Stomach smooth muscle (tissue), 2 donors: ENCODE measurements at regions not wholly inside any gene's neighbourhood (a gene's known extent, or its start where the extent isn't known, plus 50 kb on each side); places are given as distances from the start of the nearest gene placed in this dataset.

Experiments used
- H3K27ac ChIP-seq: one replicate; pipeline ENCODE4 v1.7.0; 2013; ENCODE audit warnings: mild to moderate bottlenecking, low read length, inconsistent platforms
- H3K27me3 ChIP-seq, 2 donors: one replicate each; pipeline ENCODE4 v1.7.0; 2013; ENCODE audit warnings: low read length in 2 of 2; ENCODE audit not compliant: insufficient read depth in 2 of 2, control insufficient read depth in 1 of 2
- H3K36me3 ChIP-seq, 2 donors: one replicate each; pipeline ENCODE4 v1.7.0; 2013; ENCODE audit warnings: low read length in 2 of 2; ENCODE audit not compliant: control insufficient read depth in 2 of 2, insufficient read depth in 2 of 2
- H3K4me1 ChIP-seq: one replicate; pipeline ENCODE4 v1.7.0; 2013; ENCODE audit warnings: low read length; ENCODE audit not compliant: control insufficient read depth, insufficient read depth
- H3K4me3 ChIP-seq, 2 donors: one replicate each; pipeline ENCODE4 v1.7.0; 2013; ENCODE audit warnings: low read length in 2 of 2
- H3K9ac ChIP-seq, 2 donors: one replicate each; pipeline ENCODE4 v1.7.0; 2013; ENCODE audit warnings: low read length in 2 of 2, mild to moderate bottlenecking in 1 of 2
- H3K9me3 ChIP-seq, 2 donors: one replicate each; pipeline ENCODE4 v1.7.0; 2013; ENCODE audit warnings: low read length in 2 of 2; ENCODE audit not compliant: control insufficient read depth in 2 of 2
- donor health status: healthy.
- donor health status: Pancreatic carcinoma.

GRCh38 chr5:158465086-158465972 lies 606.4 kb upstream of the CLINT1 start:
- H3K4me3 ChIP-seq: no peak overlapping the region
- no peak overlapping the region for H3K9ac ChIP-seq
- H3K9me3 ChIP-seq: peaks cover 0 to 2% of the 10 kb centered on the region in 2 donors
- H3K4me1 ChIP-seq: peaks cover 7% of the 10 kb centered on the region
- no peak overlapping the region for H3K27ac ChIP-seq
- H3K36me3 ChIP-seq: no peaks in the 10 kb centered on the region
- H3K27me3 ChIP-seq: no peaks in the 10 kb centered on the region

GRCh38 chr5:158464383-158464782 lies 605.4 kb upstream of the CLINT1 start:
- no peaks in the 10 kb centered on the region for H3K27me3 ChIP-seq

DNA sequence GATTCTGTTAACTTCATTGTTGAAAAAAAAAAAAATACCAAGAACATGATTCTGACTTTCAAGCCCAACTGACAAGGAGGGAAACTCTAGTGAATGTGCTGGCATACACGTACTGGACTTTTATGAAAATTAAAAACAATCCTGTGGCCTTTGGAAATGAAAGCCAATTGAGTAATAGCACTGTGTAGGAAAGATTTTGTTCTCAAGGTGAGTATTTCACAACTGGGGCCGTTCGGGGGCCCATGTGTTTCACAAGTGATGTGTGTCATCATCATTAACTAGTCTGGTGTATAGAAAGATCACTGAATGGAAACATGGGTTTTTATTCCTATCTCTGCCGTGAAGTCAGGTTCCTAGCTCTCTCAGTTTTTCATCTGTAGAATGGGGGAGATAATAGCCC lies 605.0 kb upstream of the CLINT1 start:
- H3K36me3 ChIP-seq: no peaks in the 10 kb centered on the region
- H3K4me1 ChIP-seq: peaks cover 7% of the 10 kb centered on the region
- H3K27ac ChIP-seq: no peak overlapping the region
- no peaks in the 10 kb centered on the region for H3K27me3 ChIP-seq
- no peaks in the 10 kb centered on the region for H3K9me3 ChIP-seq
- no peak overlapping the region for H3K9ac ChIP-seq
- H3K4me3 ChIP-seq: no peak overlapping the region

More at GRCh38 chr5:158464383-158464782, 605.4 kb upstream of the CLINT1 start:
- H3K9me3 ChIP-seq: peaks cover 0 to 2% of the 10 kb centered on the region in 2 donors
- H3K4me3 ChIP-seq: no peak overlapping the region
- no peaks in the 10 kb centered on the region for H3K36me3 ChIP-seq
- no peak overlapping the region for H3K9ac ChIP-seq
- no peak overlapping the region for H3K27ac ChIP-seq
- peaks cover 7% of the 10 kb centered on the region for H3K4me1 ChIP-seq

DNA sequence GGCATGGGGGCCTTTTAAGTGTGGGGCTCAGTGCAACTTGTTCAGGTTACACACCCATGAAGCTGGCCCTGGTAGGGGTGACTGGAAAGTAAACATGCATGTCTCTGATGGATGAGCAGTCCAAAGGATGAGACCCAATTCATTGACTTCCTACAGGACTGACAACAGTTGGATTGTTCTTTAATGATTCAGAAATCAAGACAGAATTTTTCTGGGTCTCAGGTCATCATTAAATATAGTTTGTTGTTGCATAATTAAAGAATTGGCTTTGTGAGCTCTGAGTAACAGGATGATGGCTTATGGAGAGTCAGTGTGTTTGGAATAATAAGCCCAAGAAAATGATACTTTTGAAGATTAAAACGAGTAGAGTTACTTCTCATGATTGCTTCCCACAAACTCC lies 604.2 kb upstream of the CLINT1 start:
- H3K4me1 ChIP-seq: peaks cover 7% of the 10 kb centered on the region
- no peaks in the 10 kb centered on the region for H3K27me3 ChIP-seq
- no peaks in the 10 kb centered on the region for H3K9me3 ChIP-seq
- H3K9ac ChIP-seq: no peak overlapping the region
- H3K36me3 ChIP-seq: no peaks in the 10 kb centered on the region
- H3K4me3 ChIP-seq: no peak overlapping the region
- H3K27ac ChIP-seq: no peak overlapping the region

DNA sequence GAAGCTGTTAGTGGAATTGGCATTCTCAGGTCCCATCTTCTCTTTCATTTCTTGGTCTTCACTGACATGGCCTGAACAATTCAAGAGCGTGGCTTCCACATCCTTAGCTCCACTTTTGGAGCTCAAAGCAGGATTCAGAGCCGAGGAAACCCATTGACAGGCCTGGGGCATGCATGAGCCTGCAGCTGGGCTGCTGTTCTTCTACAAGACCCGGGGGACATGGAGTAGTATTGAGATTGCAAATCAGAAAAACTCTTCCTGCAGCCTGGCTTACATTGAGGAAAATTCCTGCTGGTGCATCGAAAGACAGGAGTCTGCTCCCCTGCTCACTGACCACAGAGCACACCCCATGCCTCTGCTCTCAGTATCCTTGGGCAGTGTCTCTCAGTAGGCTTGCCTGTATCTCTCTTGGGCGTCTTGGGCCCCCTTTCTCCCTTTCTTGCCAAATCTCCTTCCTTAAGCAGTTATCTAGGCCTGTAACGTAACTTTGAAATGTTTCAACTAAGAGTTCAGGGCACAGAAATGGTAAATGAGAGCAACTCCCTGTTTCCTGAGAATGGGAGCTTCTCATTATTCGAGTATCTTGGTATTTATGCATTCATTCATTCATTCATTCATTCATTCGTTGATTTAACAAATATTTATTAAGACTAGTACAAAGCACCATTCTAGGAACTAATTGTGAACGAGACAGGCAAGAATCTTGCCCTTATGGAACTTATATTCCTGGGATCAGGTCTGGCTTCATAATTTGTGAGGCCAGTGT lies 603.6 kb upstream of the CLINT1 start:
- Histone ChIP-seq H3K4me1 (peaks cover 7% of the 10 kb centered on the region), H3K27ac (no peak overlapping the region), H3K4me3 (no peak overlapping the region), H3K27me3 (no peaks in the 10 kb centered on the region), H3K9me3 (no peaks in the 10 kb centered on the region), H3K36me3 (no peaks in the 10 kb centered on the region), H3K9ac (no peak overlapping the region)

DNA sequence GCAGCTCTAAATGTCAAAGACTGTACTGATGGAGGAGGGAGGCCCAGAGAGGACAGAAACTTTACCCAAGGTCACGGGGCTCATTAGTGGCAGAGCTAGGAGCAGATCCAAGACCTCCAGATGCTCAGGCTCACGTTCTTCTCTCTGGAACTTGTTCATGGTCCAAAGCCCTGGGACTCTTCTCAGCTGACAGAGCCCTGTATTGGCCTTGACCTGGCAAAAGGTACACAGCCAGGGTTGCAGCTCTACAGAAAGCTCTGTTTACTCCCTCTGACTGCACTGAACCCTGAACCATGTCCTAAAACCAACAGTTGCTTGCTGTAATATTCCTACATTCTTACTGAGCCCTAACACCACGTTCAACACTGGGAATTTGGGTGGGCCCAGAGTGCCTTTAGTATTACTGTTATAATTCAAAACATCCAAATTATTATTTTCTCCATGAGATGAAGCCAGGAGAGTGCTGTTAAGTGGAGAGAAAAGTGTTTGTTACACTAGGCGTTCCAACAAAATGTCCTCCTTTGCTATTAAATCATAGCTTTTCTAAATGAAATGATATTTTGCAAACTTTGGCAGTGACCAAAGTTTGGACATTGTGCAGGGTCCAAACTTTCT lies 602.4 kb upstream of the CLINT1 start:
- H3K27ac ChIP-seq: peak overlapping the region; percentile 53

GRCh38 chr5:158458086-158458485 lies 599.1 kb upstream of the CLINT1 start:
- Histone ChIP-seq H3K36me3 (no peaks in the 10 kb centered on the region), H3K27ac (no peak overlapping the region), H3K4me3 (no peak overlapping the region), H3K27me3 (no peaks in the 10 kb centered on the region), H3K4me1 (peaks cover 2% of the 10 kb centered on the region), H3K9ac (no peak overlapping the region), H3K9me3 (no peaks in the 10 kb centered on the region)

More for the DNA sequence above, 602.4 kb upstream of the CLINT1 start:
- peak overlapping the region in 1 of 2 donors; percentile 15 for H3K4me3 ChIP-seq
- peaks cover 7% of the 10 kb centered on the region for H3K4me1 ChIP-seq
- H3K9me3 ChIP-seq: no peaks in the 10 kb centered on the region
- no peaks in the 10 kb centered on the region for H3K36me3 ChIP-seq
- peak overlapping the region in 1 of 2 donors; percentile 19 for H3K9ac ChIP-seq
- H3K27me3 ChIP-seq: no peaks in the 10 kb centered on the region

DNA sequence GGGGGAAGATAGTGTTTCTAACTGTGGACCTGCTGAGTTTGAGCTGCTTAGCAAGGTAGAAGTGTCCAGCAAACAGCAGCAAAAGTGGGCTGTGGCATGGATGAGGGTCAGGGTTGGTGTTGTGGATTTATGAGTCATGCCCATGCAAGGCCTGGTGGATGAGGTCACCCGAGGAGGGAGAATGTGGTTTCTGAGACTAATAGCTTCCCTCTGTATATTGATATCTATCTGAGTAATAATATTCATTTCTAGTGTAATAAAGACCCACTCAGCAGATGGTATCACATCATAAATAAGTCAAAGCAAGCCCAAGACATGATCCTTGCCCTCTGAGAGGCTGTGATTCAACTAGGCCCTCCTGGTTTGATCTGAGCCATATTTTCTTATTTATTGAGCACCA lies 597.8 kb upstream of the CLINT1 start:
- no peaks in the 10 kb centered on the region for H3K27me3 ChIP-seq
- H3K36me3 ChIP-seq: no peaks in the 10 kb centered on the region
- no peak overlapping the region for H3K27ac ChIP-seq
- H3K4me1 ChIP-seq: peaks cover 2% of the 10 kb centered on the region
- H3K4me3 ChIP-seq: no peak overlapping the region
- no peaks in the 10 kb centered on the region for H3K9me3 ChIP-seq
- no peak overlapping the region for H3K9ac ChIP-seq

- no peak overlapping the region for H3K4me3 ChIP-seq
- H3K36me3 ChIP-seq: no peaks in the 10 kb centered on the region
- H3K27me3 ChIP-seq: no peaks in the 10 kb centered on the region
- H3K9ac ChIP-seq: no peak overlapping the region
- no peak overlapping the region for H3K27ac ChIP-seq
- peaks cover 1% of the 10 kb centered on the region for H3K4me1 ChIP-seq
- no peaks in the 10 kb centered on the region for H3K9me3 ChIP-seq
Measured at GRCh38 chr5:158456241-158456640, 597.3 kb upstream of the CLINT1 start.

DNA sequence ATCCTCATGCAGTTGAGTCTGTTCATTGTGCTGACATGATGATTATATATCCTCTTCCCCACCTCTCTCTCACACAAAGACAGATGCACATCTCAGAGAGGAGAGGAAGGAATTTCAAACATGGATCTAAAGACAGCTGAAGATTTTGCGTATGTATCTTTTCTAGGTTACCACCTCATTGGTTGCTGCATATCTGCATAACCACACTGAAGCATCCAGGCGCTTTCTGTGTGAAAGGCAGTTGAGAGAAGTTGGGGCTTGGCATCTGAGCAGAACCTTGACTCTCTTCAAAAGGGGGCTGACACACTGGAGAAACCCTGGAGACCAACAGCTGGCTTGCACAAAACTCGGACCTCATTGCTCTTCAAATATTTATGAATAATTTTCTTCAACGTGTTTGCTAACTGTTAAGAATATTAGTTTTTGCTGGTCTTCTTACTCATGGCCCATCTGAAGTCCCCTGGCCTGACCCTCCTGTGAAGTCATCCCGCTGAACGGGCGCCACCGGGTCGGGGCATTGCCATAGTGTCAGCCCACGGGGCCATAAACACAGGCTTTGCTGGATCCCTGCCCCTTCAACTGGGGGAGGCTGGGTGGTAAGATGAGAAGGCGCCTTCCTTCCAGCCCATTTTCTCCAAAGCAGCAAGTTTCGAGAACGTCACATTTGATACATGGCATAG lies 593.2 kb upstream of the CLINT1 start:
- Histone ChIP-seq H3K27me3 (no peaks in the 10 kb centered on the region), H3K4me1 (no peaks in the 10 kb centered on the region), H3K9me3 (no peaks in the 10 kb centered on the region), H3K4me3 (no peak overlapping the region), H3K36me3 (no peaks in the 10 kb centered on the region), H3K27ac (no peak overlapping the region), H3K9ac (no peak overlapping the region)
